Endothelial cell of umbilical vein (primary cell): ENCODE measurements at regions not wholly inside any gene's neighbourhood (a gene's known extent, or its start where the extent isn't known, plus 50 kb on each side); places are given as distances from the start of the nearest gene placed in this dataset.

ENCODE experiments used
- BruUV-seq: library from RNA; stranded (reverse); fragments of 400-500 nt; replicated peaks from 2 replicates; lab custom pipeline; 2021; lab: Mats Ljungman, UMichigan
- CTCF ChIA-PET: fragments of 300-600, 350-600 bp; sonication (Branson Sonifier 250); formaldehyde crosslinking; loops from one replicate; lab custom pipeline; 2021; ENCODE audit warnings: antibody characterized with exemption, inconsistent platforms; lab: Charles Lee
- POLR2A ChIA-PET: fragments of 300-600, 350-600 bp; sonication (Branson Sonifier 250); formaldehyde crosslinking; loops from one replicate; lab custom pipeline; 2021; ENCODE audit warnings: antibody characterized with exemption, inconsistent platforms; lab: Charles Lee
- DNase-seq: peaks from one replicate; pipeline ENCODE4 v3.0.0-alpha.2; 2011; ENCODE audit warnings: low read depth, low spot score
- FAIRE-seq: peaks from 2 replicates; lab custom pipeline; 2011; peaks lifted over from hg19 to GRCh38; lab: Jason Lieb, UNC
- H2AFZ ChIP-seq: 2 replicates; pipeline ENCODE4 v1.6.0; 2012; ENCODE audit warnings: low read depth, low read length, control low read depth, inconsistent platforms
- H3K27ac ChIP-seq: 2 replicates; pipeline ENCODE4 v1.5.1; 2011; ENCODE audit warnings: low read depth, mild to moderate bottlenecking, control low read depth, low read length, moderate library complexity; ENCODE audit not compliant: insufficient read depth
- H3K27me3 ChIP-seq, 2 experiments: 2 replicates each; pipeline versions ENCODE4 v1.6.0 to v1.6.1; 2011; ENCODE audit warnings: low read length in 2 of 2, mixed read lengths in 1 of 2; ENCODE audit not compliant: control insufficient read depth in 2 of 2, insufficient read depth in 2 of 2
- H3K36me3 ChIP-seq, 2 experiments: 2 replicates in 1 of 2; 3 replicates in 1 of 2; pipeline ENCODE4 v1.5.1; 2011; ENCODE audit warnings: low read length in 2 of 2, mild to moderate bottlenecking in 1 of 2, moderate library complexity in 1 of 2; ENCODE audit not compliant: control insufficient read depth in 2 of 2, insufficient read depth in 2 of 2; ENCODE audit errors: extremely low read depth in 1 of 2
- H3K4me1 ChIP-seq: 3 replicates; pipeline ENCODE4 v1.5.1; 2011; ENCODE audit warnings: mild to moderate bottlenecking, low read length; ENCODE audit not compliant: control insufficient read depth, insufficient read depth; ENCODE audit errors: extremely low read depth
- H3K4me2 ChIP-seq: 2 replicates; pipeline ENCODE4 v1.6.1; 2011; ENCODE audit warnings: low read length, control low read depth, mixed read lengths; ENCODE audit not compliant: insufficient read depth
- H3K4me3 ChIP-seq, 3 experiments: fragments of 200-600 bp in 1 of 3; sonication (generic), shearing (Covaris generic) in 1 of 3; replicated peaks in 1 of 3; 2 replicates each; pipeline ENCODE4 v1.5.1; 2011 to 2016; ENCODE audit warnings: control low read depth in 3 of 3, low read length in 3 of 3, mild to moderate bottlenecking in 2 of 3, inconsistent platforms in 1 of 3, low read depth in 1 of 3, moderate library complexity in 1 of 3; ENCODE audit not compliant: insufficient read depth in 1 of 3
- H3K79me2 ChIP-seq: 2 replicates; pipeline ENCODE4 v1.6.0; 2012; ENCODE audit warnings: low read length, inconsistent platforms; ENCODE audit not compliant: control insufficient read depth, insufficient read depth
- H3K9ac ChIP-seq: replicated peaks from 2 replicates; pipeline ENCODE3; 2011; ENCODE audit warnings: low read length, control low read depth; ENCODE audit not compliant: insufficient read depth; ENCODE audit errors: extremely low read depth
- H3K9me1 ChIP-seq: replicated peaks from 3 replicates; pipeline ENCODE4 v1.6.0; 2011; ENCODE audit warnings: mild to moderate bottlenecking, low read length; ENCODE audit not compliant: control insufficient read depth, insufficient read depth; ENCODE audit errors: extremely low read depth
- H3K9me3 ChIP-seq: replicated peaks from 2 replicates; pipeline ENCODE4 v1.5.1; 2012; ENCODE audit warnings: low read length, inconsistent platforms; ENCODE audit not compliant: control insufficient read depth, insufficient read depth
- H4K20me1 ChIP-seq: replicated peaks from 2 replicates; pipeline ENCODE3; 2011; ENCODE audit warnings: mild to moderate bottlenecking, low read length; ENCODE audit not compliant: control insufficient read depth, insufficient read depth; ENCODE audit errors: extremely low read depth
- CTCF ChIP-seq, 2 donors: IDR thresholded peaks; 1 replicate in 1 of 2; 2 replicates in 1 of 2; pipeline ENCODE4 v1.5.1; 2011; ENCODE audit warnings: low read length in 2 of 2, mild to moderate bottlenecking in 2 of 2, moderate library complexity in 2 of 2, control low read depth in 1 of 2, inconsistent platforms in 1 of 2, low read depth in 1 of 2; ENCODE audit not compliant: insufficient read depth in 1 of 2; ENCODE audit errors: extremely low read depth in 1 of 2
- GATA2 ChIP-seq: IDR thresholded peaks from 2 replicates; pipeline ENCODE4 v1.7.0; 2011; ENCODE audit warnings: low read depth, mild to moderate bottlenecking, moderate library complexity, mixed read lengths, low read length; ENCODE audit not compliant: insufficient read length, insufficient read depth
- JUN ChIP-seq: IDR thresholded peaks from 2 replicates; pipeline ENCODE4 v1.6.1; 2011; ENCODE audit warnings: borderline replicate concordance, low read depth; ENCODE audit not compliant: insufficient read length, insufficient read depth
- MAX ChIP-seq: IDR thresholded peaks from 2 replicates; pipeline ENCODE4 v1.6.1; 2011; ENCODE audit not compliant: insufficient read depth, insufficient read length
- POLR2A ChIP-seq: IDR thresholded peaks from 2 replicates; pipeline ENCODE4 v1.6.1; 2012; ENCODE audit warnings: low read depth, mild to moderate bottlenecking, control low read depth, low read length
- POLR2AphosphoS5 ChIP-seq: IDR thresholded peaks from 2 replicates; pipeline ENCODE4 v1.6.1; 2012; ENCODE audit warnings: low read depth, mild to moderate bottlenecking, control low read depth, low read length, moderate library complexity; ENCODE audit not compliant: insufficient read depth
- dilution Hi-C: fragments of 300-500 bp; cut with MboI; formaldehyde crosslinking; loops from one replicate; pipeline ENCODE4 v1.15.0; 2019; ENCODE audit warnings: low sequenced_read_pairs; ENCODE audit not compliant: extremely low pct_ligation_motif_present
- intact Hi-C: fragments of 100-400 bp; cut with micrococcal nuclease; formaldehyde crosslinking; loops from one replicate; pipeline ENCODE4 v1.10.0; 2022

DNA sequence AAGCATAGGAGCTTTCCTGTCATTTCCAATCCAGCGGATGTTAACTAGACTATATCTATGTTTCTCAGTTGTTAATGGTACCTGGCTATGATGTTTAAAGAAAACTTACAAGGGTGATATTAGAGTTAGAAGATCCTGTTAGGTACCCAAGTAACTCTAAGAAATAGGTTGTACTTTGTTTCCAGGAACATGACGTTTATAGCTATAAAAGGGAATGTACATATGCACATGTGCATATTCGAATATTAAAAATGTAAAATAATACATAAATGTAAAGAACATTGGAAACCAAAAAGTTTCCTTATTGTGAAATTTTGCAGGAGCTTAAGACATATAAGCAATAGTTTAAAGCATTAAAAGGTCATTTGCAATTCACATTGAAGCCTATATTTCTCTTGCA, 247.7 kb upstream of the EDIL3 start:
- TF ChIP-seq CTCF (IDR thresholded peaks at IDR 0.05; ENCODE audit: extremely low read depth in 1 of 2, insufficient read depth in 1 of 2, low read depth in 1 of 2, low read length in 2 of 2): no peak
- TF ChIP-seq GATA2: no peak
- no peak for TF ChIP-seq POLR2A
- no peak for TF ChIP-seq MAX
- no peak for TF ChIP-seq POLR2AphosphoS5
- intact Hi-C loops: no loop called here
- ChIA-PET CTCF (interaction anchor here (1.1 kb wide), 1 partner anchor 24 kb away, joined by 3 read pairs; no protein-coding TSS in a partner anchor), POLR2A (no interaction called here)
- Histone ChIP-seq H3K4me3 (no peak overlapping the region), H3K4me1 (no peaks in the 10 kb centered on the region), H3K36me3 (no peaks in the 10 kb centered on the region), H3K9ac (no peak overlapping the region), H3K27ac (no peak overlapping the region), H3K79me2 (no peaks in the 10 kb centered on the region), H4K20me1 (no peaks in the 10 kb centered on the region), H3K9me3 (no peaks in the 10 kb centered on the region), H3K4me2 (no peak overlapping the region), H3K9me1 (no peaks in the 10 kb centered on the region), H2AFZ (no peak overlapping the region), H3K27me3 (no peaks in the 10 kb centered on the region)
- DNase-seq (no peak), FAIRE-seq (no peak)
- no TSS peak for BruUV-seq
- dilution Hi-C loops: no loop called here

DNA sequence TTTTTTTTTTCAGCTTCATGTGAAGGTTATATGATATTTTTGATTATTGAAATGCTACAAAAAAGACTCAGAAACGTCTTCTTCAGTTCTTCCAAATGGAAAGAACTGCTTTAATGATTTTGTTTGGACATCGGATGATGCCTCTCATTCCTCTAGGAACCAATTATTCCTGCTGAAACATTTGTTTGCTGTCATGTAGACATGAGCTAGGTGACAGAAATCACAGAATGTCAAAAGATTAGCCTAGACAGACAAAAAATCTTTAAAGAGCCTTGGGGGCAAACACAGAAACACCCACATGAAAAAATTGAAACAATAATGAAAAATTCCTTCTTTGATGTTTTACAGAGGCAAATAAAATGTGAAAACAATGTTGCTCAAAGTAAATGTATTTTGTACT, 244.2 kb upstream of the EDIL3 start:
- no TSS peak for BruUV-seq
- Histone ChIP-seq H3K4me3 (no peak overlapping the region), H3K9me3 (no peaks in the 10 kb centered on the region), H3K79me2 (no peaks in the 10 kb centered on the region), H3K27me3 (no peaks in the 10 kb centered on the region), H3K36me3 (no peaks in the 10 kb centered on the region), H3K4me1 (no peaks in the 10 kb centered on the region), H3K27ac (no peak overlapping the region), H2AFZ (no peak overlapping the region), H3K4me2 (no peak overlapping the region), H4K20me1 (no peaks in the 10 kb centered on the region), H3K9me1 (no peaks in the 10 kb centered on the region), H3K9ac (no peak overlapping the region)
- no peak for TF ChIP-seq JUN
- no peak for DNase-seq
- CTCF ChIA-PET: no interaction called here
- intact Hi-C loops (no loop called here), dilution Hi-C loops (no loop called here)
- no peak for FAIRE-seq
- POLR2A ChIA-PET: no interaction called here
